ENCODE measurements at regions not wholly inside any gene's neighbourhood (a gene's known extent, or its start where the extent isn't known, plus 50 kb on each side); places are given as distances from the start of the nearest gene placed in this dataset.

DNA sequence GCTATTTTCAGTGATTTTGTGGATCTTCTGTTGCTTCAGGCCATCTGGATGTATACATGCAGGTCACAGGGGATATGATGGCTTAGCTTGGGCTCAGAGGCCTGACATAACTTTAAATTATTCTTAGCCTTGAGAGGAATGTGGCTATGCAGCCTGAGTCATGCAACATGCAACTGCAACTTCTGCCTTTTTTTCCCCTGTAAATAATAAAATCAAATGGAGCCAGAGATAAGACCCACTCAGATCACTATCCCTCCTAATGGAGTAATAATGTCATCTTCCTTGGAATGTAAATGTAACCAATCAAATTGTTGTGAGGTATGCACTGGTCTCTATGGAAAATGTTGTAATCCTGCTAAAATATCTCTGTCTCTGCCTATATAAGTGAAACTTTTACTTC lies 54.9 kb downstream of the MAGEB17 start:
- TF ChIP-seq, protein P1, sequence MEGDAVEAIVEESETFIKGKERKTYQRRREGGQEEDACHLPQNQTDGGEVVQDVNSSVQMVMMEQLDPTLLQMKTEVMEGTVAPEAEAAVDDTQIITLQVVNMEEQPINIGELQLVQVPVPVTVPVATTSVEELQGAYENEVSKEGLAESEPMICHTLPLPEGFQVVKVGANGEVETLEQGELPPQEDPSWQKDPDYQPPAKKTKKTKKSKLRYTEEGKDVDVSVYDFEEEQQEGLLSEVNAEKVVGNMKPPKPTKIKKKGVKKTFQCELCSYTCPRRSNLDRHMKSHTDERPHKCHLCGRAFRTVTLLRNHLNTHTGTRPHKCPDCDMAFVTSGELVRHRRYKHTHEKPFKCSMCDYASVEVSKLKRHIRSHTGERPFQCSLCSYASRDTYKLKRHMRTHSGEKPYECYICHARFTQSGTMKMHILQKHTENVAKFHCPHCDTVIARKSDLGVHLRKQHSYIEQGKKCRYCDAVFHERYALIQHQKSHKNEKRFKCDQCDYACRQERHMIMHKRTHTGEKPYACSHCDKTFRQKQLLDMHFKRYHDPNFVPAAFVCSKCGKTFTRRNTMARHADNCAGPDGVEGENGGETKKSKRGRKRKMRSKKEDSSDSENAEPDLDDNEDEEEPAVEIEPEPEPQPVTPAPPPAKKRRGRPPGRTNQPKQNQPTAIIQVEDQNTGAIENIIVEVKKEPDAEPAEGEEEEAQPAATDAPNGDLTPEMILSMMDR (IDR thresholded peaks at IDR 0.05 in 8 of 11, conservative IDR thresholded peaks at IDR 0.05 in 3 of 11) = no peak
- TF ChIP-seq POLR2AphosphoS5 (IDR thresholded peaks at IDR 0.05) = no peak
